K562 (cell line): ENCODE measurements at regions not wholly inside any gene's neighbourhood (a gene's known extent, or its start where the extent isn't known, plus 50 kb on each side); places are given as distances from the start of the nearest gene placed in this dataset.

Source experiments
- ATAC-seq: fragments of 200-7000 bp; cut with Tn5 transposase; 3 replicates; pipeline ENCODE4 v1.9.1; 2020; ENCODE audit warnings: moderate library complexity
- BruUV-seq: library from RNA; stranded (reverse); fragments of 400-500 nt; replicated peaks from 2 replicates; lab custom pipeline; 2021; lab: Mats Ljungman, UMichigan
- CTCF ChIA-PET: fragments of 300-600 bp; formaldehyde crosslinking; extraction: SDS; loops from one replicate; lab custom pipeline; 2021; ENCODE audit warnings: low intra/inter-chr PET ratio; lab: Yijun Ruan, JAX
- POLR2A ChIA-PET: fragments of 300-600, 350-650 bp; sonication (Branson Sonifier 250); formaldehyde crosslinking; extraction: SDS; loops from one replicate; lab custom pipeline; 2021; ENCODE audit warnings: antibody characterized with exemption, inconsistent platforms; lab: Yijun Ruan, JAX
- DNase-seq, 4 experiments: peaks; one replicate each; pipeline versions ENCODE4 v3.0.0 to v3.0.0-alpha.2; 2011 to 2018; ENCODE audit warnings: low spot score in 3 of 4, mixed read lengths in 3 of 4; ENCODE audit errors: extremely low read depth in 1 of 4
- FAIRE-seq: peaks from 2 replicates; lab custom pipeline; 2011; peaks lifted over from hg19 to GRCh38; lab: Jason Lieb, UNC
- H2AFZ ChIP-seq: 2 replicates; pipeline ENCODE4 v1.6.0; 2011; ENCODE audit warnings: low read depth, low read length, control low read depth, inconsistent platforms
- H3K27ac ChIP-seq: fragments of 200-600 bp; 3 replicates; pipeline ENCODE4 v1.8.0; 2011; ENCODE audit warnings: low read depth, mild to moderate bottlenecking, control low read depth, inconsistent platforms, low read length, moderate library complexity, mixed read lengths; ENCODE audit errors: extremely low read depth
- H3K27me3 ChIP-seq, 2 experiments: fragments of 300-600 bp in 1 of 2; 2 replicates in 1 of 2; 3 replicates in 1 of 2; pipeline versions ENCODE4 v1.6.0 to v1.8.0; 2011; ENCODE audit warnings: inconsistent platforms in 2 of 2, low read length in 2 of 2, mild to moderate bottlenecking in 1 of 2, mixed read lengths in 1 of 2, moderate library complexity in 1 of 2; ENCODE audit not compliant: control insufficient read depth in 2 of 2, insufficient read depth in 2 of 2
- H3K36me3 ChIP-seq: fragments of 300-600 bp; 3 replicates; pipeline ENCODE4 v1.8.0; 2011; ENCODE audit warnings: mild to moderate bottlenecking, low read length, inconsistent platforms; ENCODE audit not compliant: control insufficient read depth, insufficient read depth
- H3K4me1 ChIP-seq, 2 experiments: fragments of 200-600 bp in 1 of 2; replicated peaks in 1 of 2; 2 replicates in 1 of 2; 3 replicates in 1 of 2; pipeline versions ENCODE4 v1.5.1 to v1.8.0; 2011; ENCODE audit warnings: inconsistent platforms in 2 of 2, low read length in 2 of 2, mild to moderate bottlenecking in 1 of 2, mixed read lengths in 1 of 2, moderate library complexity in 1 of 2; ENCODE audit not compliant: control insufficient read depth in 2 of 2, insufficient read depth in 2 of 2
- H3K4me2 ChIP-seq: 2 replicates; pipeline ENCODE4 v1.6.1; 2011; ENCODE audit warnings: low read length, control low read depth, inconsistent platforms, mixed read lengths; ENCODE audit not compliant: insufficient read depth
- H3K4me3 ChIP-seq: fragments of 200-600 bp; sonication (generic), shearing (Covaris generic); 2 replicates; pipeline ENCODE4 v1.5.1; 2016; ENCODE audit warnings: control low read depth, inconsistent platforms
- H3K79me2 ChIP-seq: fragments of 200-600 bp; 3 replicates; pipeline ENCODE4 v1.8.0; 2011; ENCODE audit warnings: low read length, inconsistent platforms; ENCODE audit not compliant: control insufficient read depth, insufficient read depth
- H3K9ac ChIP-seq, 2 experiments: 2 replicates each; pipeline versions ENCODE4 v1.6.0 to v1.6.1; 2011; ENCODE audit warnings: low read depth in 2 of 2, low read length in 2 of 2, control low read depth in 1 of 2, inconsistent platforms in 1 of 2, mild to moderate bottlenecking in 1 of 2, mixed read lengths in 1 of 2; ENCODE audit not compliant: insufficient read depth in 1 of 2
- H3K9me1 ChIP-seq: one replicate; pipeline ENCODE4 v1.6.0; 2011; ENCODE audit warnings: inconsistent platforms, mild to moderate bottlenecking, low read length, moderate library complexity; ENCODE audit not compliant: control insufficient read depth, insufficient read depth
- H3K9me3 ChIP-seq: replicated peaks from 2 replicates; pipeline ENCODE4 v1.5.1; 2011; ENCODE audit warnings: low read depth, low read length, inconsistent platforms; ENCODE audit not compliant: control insufficient read depth, insufficient read depth
- H4K20me1 ChIP-seq: replicated peaks from 2 replicates; pipeline ENCODE4 v1.6.1; 2011; ENCODE audit warnings: low read length, inconsistent platforms, mixed read lengths; ENCODE audit not compliant: control insufficient read depth, insufficient read depth
- CHD2 ChIP-seq: IDR thresholded peaks from 2 replicates; pipeline ENCODE4 v1.6.1; 2011; ENCODE audit warnings: low read depth, low read length
- FOXP1 ChIP-seq: sonication (generic); formaldehyde crosslinking; IDR thresholded peaks from 2 replicates; pipeline ENCODE4 v1.8.0; 2022; ENCODE audit warnings: mild to moderate bottlenecking, missing genetic modification reagents
- HCFC1 ChIP-seq: IDR thresholded peaks from 2 replicates; pipeline ENCODE4 v1.6.1; 2012; ENCODE audit warnings: low read depth, low read length, improper control_type of control experiment
- HDAC3 ChIP-seq: fragments of 450-650 bp; IDR thresholded peaks from 2 replicates; pipeline ENCODE4 v1.6.1; 2018; ENCODE audit warnings: borderline replicate concordance, mild to moderate bottlenecking, moderate library complexity; ENCODE audit not compliant: partially characterized antibody
- HEY1 ChIP-seq: fragments of 250-450 bp; sonication (Bioruptor Pico); IDR thresholded peaks from 2 replicates; pipeline ENCODE4 v1.5.0; 2020; ENCODE audit warnings: mild to moderate bottlenecking, moderate library complexity, borderline replicate concordance
- HNRNPL ChIP-seq: fragments of 200-400 bp; formaldehyde crosslinking; IDR thresholded peaks from 2 replicates; pipeline ENCODE4 v1.6.1; 2017; ENCODE audit warnings: low read depth, mild to moderate bottlenecking, low read length
- NR0B1 ChIP-seq: fragments of 450-650 bp; IDR thresholded peaks from one replicate; pipeline ENCODE4 v1.6.1; 2018; ENCODE audit warnings: mild to moderate bottlenecking, moderate library complexity; ENCODE audit not compliant: partially characterized antibody
- RAD21 ChIP-seq, 2 experiments: fragments of 250-450 bp in 1 of 2; fragments of 450-650 bp in 1 of 2; sonication (Bioruptor Pico) in 1 of 2; formaldehyde crosslinking in 1 of 2; IDR thresholded peaks in 1 of 2; conservative IDR thresholded peaks in 1 of 2; 2 replicates each; pipeline versions ENCODE4 v1.4.0 to v1.8.0; 2020 to 2022; ENCODE audit warnings: mild to moderate bottlenecking in 2 of 2, moderate library complexity in 1 of 2
- SP1 ChIP-seq: sonication (generic); formaldehyde crosslinking; IDR thresholded peaks from 2 replicates; pipeline ENCODE4 v1.8.1; 2022; ENCODE audit warnings: mild to moderate bottlenecking, missing genetic modification reagents
- ZNF79 ChIP-seq: fragments of 250-450 bp; sonication (Bioruptor Pico); IDR thresholded peaks from 2 replicates; pipeline ENCODE4 v1.4.0; 2020; ENCODE audit warnings: low read depth, mild to moderate bottlenecking, moderate library complexity
- WGBS: fragments of 100-300 bp; shearing (Covaris generic); methylation state at CpG from one replicate; pipeline ENCODE4 v1.1.6; 2016; ENCODE audit warnings: low coverage, mixed read lengths; ENCODE audit not compliant: insufficient coverage; ENCODE audit errors: missing lambda C conversion rate; 5-methylcytosine and 5-hydroxymethylcytosine counted together
- in situ Hi-C: fragments of 300-500 bp; cut with MboI; formaldehyde crosslinking; loops from 4 replicates; pipeline ENCODE4 v1.15.0; 2018; ENCODE audit warnings: inconsistent platforms, mixed read lengths
- intact Hi-C: fragments of 100-400 bp; cut with micrococcal nuclease; formaldehyde crosslinking; loops from 2 replicates; pipeline ENCODE4 v1.14.2; 2022

GRCh38 chr6:91436448-91436847 is 849.6 kb upstream of the MAP3K7 start (continued):
- no peak for TF ChIP-seq NR0B1
- TF ChIP-seq FOXP1 (CRISPR knock-in tag), result no peak
- no peak for TF ChIP-seq HCFC1
- TF ChIP-seq HNRNPL, result no peak
- TF ChIP-seq RAD21 (CRISPR knock-in tag; conservative IDR thresholded peaks at IDR 0.05 in 1 of 2, IDR thresholded peaks at IDR 0.05 in 1 of 2), result no peak
- no peak for TF ChIP-seq ZNF79 (CRISPR knock-in tag)
- TF ChIP-seq HEY1 (CRISPR knock-in tag), result no peak

DNA sequence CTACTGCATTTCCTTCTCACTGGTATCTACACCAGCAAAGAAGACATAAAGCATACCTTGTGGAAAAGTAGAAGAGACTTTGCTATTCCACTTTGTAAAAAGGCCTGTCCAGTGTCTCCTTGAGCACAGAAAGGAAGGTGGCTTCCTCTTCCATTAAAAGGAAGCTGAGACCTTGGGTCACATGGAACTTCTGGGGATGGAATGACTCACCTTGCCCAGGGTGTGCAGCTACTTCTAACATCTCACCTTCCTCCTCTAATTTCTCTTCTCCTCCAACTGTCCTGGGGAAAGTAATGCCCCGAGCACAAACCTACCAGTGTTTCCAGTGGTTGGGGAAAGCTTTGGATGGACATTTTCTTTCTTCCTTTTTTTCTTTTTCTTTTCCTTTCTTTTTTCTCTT is 848.8 kb upstream of the MAP3K7 start:
- CTCF ChIA-PET, result no interaction called here
- in situ Hi-C loops (no loop called here), intact Hi-C loops (no loop called here)
- Histone ChIP-seq H3K27me3 (no peaks in the 10 kb centered on the region), H3K9ac (no peak overlapping the region), H3K36me3 (no peaks in the 10 kb centered on the region), H3K9me3 (no peaks in the 10 kb centered on the region), H3K79me2 (no peaks in the 10 kb centered on the region), H2AFZ (no peak overlapping the region), H3K9me1 (no peaks in the 10 kb centered on the region), H3K4me3 (no peak overlapping the region), H4K20me1 (no peaks in the 10 kb centered on the region), H3K4me1 (no peaks in the 10 kb centered on the region), H3K27ac (no peak overlapping the region), H3K4me2 (no peak overlapping the region)
- no peak for DNase-seq
- no TSS peak for BruUV-seq
- ATAC-seq, result no peak
- FAIRE-seq, result no peak
- 0% methylated on average over 1 of the region's 1 CpG for WGBS
- POLR2A ChIA-PET, result no interaction called here
- TF ChIP-seq NR0B1 (no peak), SP1 (CRISPR knock-in tag) (no peak), HDAC3 (no peak), CHD2 (no peak)
